Fibroblast of lung (primary cell): ENCODE measurements at regions not wholly inside any gene's neighbourhood (a gene's known extent, or its start where the extent isn't known, plus 50 kb on each side); places are given as distances from the start of the nearest gene placed in this dataset.

ENCODE experiments used
- DNase-seq, 2 donors: peaks; one replicate each; pipeline versions ENCODE4 v3.0.0 to v3.0.0-alpha.2; 2010; ENCODE audit warnings: low read depth in 2 of 2
- H2AFZ ChIP-seq: 2 replicates; pipeline ENCODE4 v1.5.1; 2012; ENCODE audit warnings: low read length, control low read depth, inconsistent platforms
- H3K27ac ChIP-seq: 2 replicates; pipeline ENCODE4 v1.5.1; 2011; ENCODE audit warnings: low read length, control low read depth; ENCODE audit not compliant: insufficient read depth
- H3K27me3 ChIP-seq: 2 replicates; pipeline ENCODE4 v1.5.1; 2011; ENCODE audit warnings: mild to moderate bottlenecking, low read length; ENCODE audit not compliant: control insufficient read depth, insufficient read depth
- H3K36me3 ChIP-seq: 2 replicates; pipeline ENCODE4 v1.5.1; 2011; ENCODE audit warnings: low read length; ENCODE audit not compliant: control insufficient read depth, insufficient read depth
- H3K4me1 ChIP-seq: 2 replicates; pipeline ENCODE4 v1.5.1; 2011; ENCODE audit warnings: low read length; ENCODE audit not compliant: control insufficient read depth, insufficient read depth; ENCODE audit errors: extremely low read depth
- H3K4me2 ChIP-seq: 2 replicates; pipeline ENCODE4 v1.5.1; 2011; ENCODE audit warnings: low read length, control low read depth; ENCODE audit not compliant: insufficient read depth; ENCODE audit errors: extremely low read depth
- H3K4me3 ChIP-seq, 4 experiments: fragments of 200-600 bp in 1 of 4; sonication (generic) in 1 of 4; replicated peaks in 1 of 4; 2 replicates each; pipeline ENCODE4 v1.5.1; 2011 to 2016; ENCODE audit warnings: low read length in 4 of 4, low read depth in 3 of 4, mild to moderate bottlenecking in 3 of 4, control low read depth in 2 of 4, inconsistent platforms in 1 of 4, mixed read lengths in 1 of 4; ENCODE audit not compliant: insufficient read depth in 1 of 4; ENCODE audit errors: control extremely low read depth in 1 of 4
- H3K79me2 ChIP-seq: 2 replicates; pipeline ENCODE4 v1.5.1; 2012; ENCODE audit warnings: mild to moderate bottlenecking, low read length, inconsistent platforms; ENCODE audit not compliant: control insufficient read depth, insufficient read depth
- H3K9ac ChIP-seq: 2 replicates; pipeline ENCODE4 v1.5.1; 2011; ENCODE audit warnings: mild to moderate bottlenecking, low read length, control low read depth; ENCODE audit not compliant: insufficient read depth
- H3K9me3 ChIP-seq: 2 replicates; pipeline ENCODE4 v1.5.1; 2012; ENCODE audit warnings: low read depth, low read length; ENCODE audit not compliant: control insufficient read depth, insufficient read depth
- H4K20me1 ChIP-seq: 2 replicates; pipeline ENCODE4 v1.5.1; 2011; ENCODE audit warnings: low read length; ENCODE audit not compliant: control insufficient read depth, insufficient read depth; ENCODE audit errors: extremely low read depth
- CTCF ChIP-seq, 2 donors: IDR thresholded peaks in 1 of 2; conservative IDR thresholded peaks in 1 of 2; 1 replicate in 1 of 2; 2 replicates in 1 of 2; pipeline ENCODE4 v1.5.1; 2011 to 2012; ENCODE audit warnings: low read length in 2 of 2, control low read depth in 1 of 2, inconsistent platforms in 1 of 2, low read depth in 1 of 2, mild to moderate bottlenecking in 1 of 2
- EZH2 ChIP-seq: IDR thresholded peaks from 2 replicates; pipeline ENCODE4 v1.5.1; 2012; ENCODE audit warnings: low read length, control low read depth, mild to moderate bottlenecking; ENCODE audit errors: missing control alignments

- Histone ChIP-seq H3K9me3 (no peaks in the 10 kb centered on the region), H3K4me3 (no peak overlapping the region), H2AFZ (no peak overlapping the region), H3K27ac (no peak overlapping the region), H3K4me1 (no peaks in the 10 kb centered on the region), H3K4me2 (no peak overlapping the region), H4K20me1 (no peaks in the 10 kb centered on the region), H3K27me3 (peaks cover 12% of the 10 kb centered on the region), H3K36me3 (no peaks in the 10 kb centered on the region), H3K79me2 (no peaks in the 10 kb centered on the region), H3K9ac (no peak overlapping the region)
- DNase-seq, result no peak
- TF ChIP-seq CTCF (conservative IDR thresholded peaks at IDR 0.05 in 1 of 2, IDR thresholded peaks at IDR 0.05 in 1 of 2; ENCODE audit: low read depth in 1 of 2, low read length in 2 of 2), result no peak
- no peak for TF ChIP-seq EZH2
Measured at GRCh38 chr3:132241776-132242514, 75.3 kb upstream of the ACP3 start.

- Histone ChIP-seq H3K79me2 (no peaks in the 10 kb centered on the region), H3K4me3 (no peak overlapping the region), H3K27me3 (peaks cover 12% of the 10 kb centered on the region), H3K4me2 (no peak overlapping the region), H3K4me1 (no peaks in the 10 kb centered on the region), H3K9ac (no peak overlapping the region), H3K36me3 (no peaks in the 10 kb centered on the region), H3K27ac (no peak overlapping the region), H3K9me3 (no peaks in the 10 kb centered on the region), H4K20me1 (no peaks in the 10 kb centered on the region), H2AFZ (no peak overlapping the region)
- no peak for DNase-seq
- TF ChIP-seq EZH2 (no peak), CTCF (conservative IDR thresholded peaks at IDR 0.05 in 1 of 2, IDR thresholded peaks at IDR 0.05 in 1 of 2; ENCODE audit: low read depth in 1 of 2, low read length in 2 of 2) (no peak)
Measured at GRCh38 chr3:132242790-132243189, 74.4 kb upstream of the ACP3 start.

GRCh38 chr3:132245552-132246142 lies 71.6 kb upstream of the ACP3 start:
- TF ChIP-seq CTCF (conservative IDR thresholded peaks at IDR 0.05 in 1 of 2, IDR thresholded peaks at IDR 0.05 in 1 of 2; ENCODE audit: low read depth in 1 of 2, low read length in 2 of 2), result no peak
- TF ChIP-seq EZH2, result no peak
- H3K9me3 ChIP-seq, result no peaks in the 10 kb centered on the region
- no peak overlapping the region for H3K4me3 ChIP-seq
- H4K20me1 ChIP-seq, result no peaks in the 10 kb centered on the region
- DNase-seq, result peak; percentile 36 to 51
- H3K9ac ChIP-seq, result no peak overlapping the region
- H3K27me3 ChIP-seq, result peaks cover 5% of the 10 kb centered on the region
- H3K36me3 ChIP-seq, result no peaks in the 10 kb centered on the region
- H3K4me2 ChIP-seq, result no peak overlapping the region
- no peak overlapping the region for H2AFZ ChIP-seq
- no peaks in the 10 kb centered on the region for H3K4me1 ChIP-seq
- no peak overlapping the region for H3K27ac ChIP-seq
- no peaks in the 10 kb centered on the region for H3K79me2 ChIP-seq
